Neutrophil (primary cell): ENCODE measurements at regions not wholly inside any gene's neighbourhood (a gene's known extent, or its start where the extent isn't known, plus 50 kb on each side); places are given as distances from the start of the nearest gene placed in this dataset.

ENCODE experiments used
- H3K27ac ChIP-seq: fragments of 200-600 bp; sonication (generic); 2 replicates; pipeline ENCODE4 v1.5.1; 2016; ENCODE audit warnings: mild to moderate bottlenecking, moderate library complexity
- H3K27me3 ChIP-seq: fragments of 200-600 bp; sonication (generic); 2 replicates; pipeline ENCODE4 v1.6.0; 2016; ENCODE audit warnings: mild to moderate bottlenecking
- H3K36me3 ChIP-seq: fragments of 200-600 bp; sonication (generic); 2 replicates; pipeline ENCODE4 v1.5.1; 2017
- H3K4me1 ChIP-seq, 2 experiments: fragments of 200-600 bp in 1 of 2; sonication (generic) in 1 of 2; 1 replicate in 1 of 2; 2 replicates in 1 of 2; pipeline versions ENCODE4 v1.5.1 to v1.6.1; 2013 to 2016; ENCODE audit warnings: low read depth in 1 of 2, low read length in 1 of 2, mild to moderate bottlenecking in 1 of 2, moderate library complexity in 1 of 2; ENCODE audit not compliant: control insufficient read depth in 1 of 2, insufficient read depth in 1 of 2
- H3K4me3 ChIP-seq, 2 experiments: fragments of 200-600 bp in 1 of 2; sonication (generic) in 1 of 2; 1 replicate in 1 of 2; 2 replicates in 1 of 2; pipeline ENCODE4 v1.5.1; 2013 to 2016; ENCODE audit warnings: low read depth in 1 of 2, low read length in 1 of 2, mild to moderate bottlenecking in 1 of 2, moderate library complexity in 1 of 2
- H3K9me3 ChIP-seq: fragments of 200-600 bp; sonication (generic); 2 replicates; pipeline ENCODE4 v1.5.1; 2016
- CTCF ChIP-seq: fragments of 200-600 bp; sonication (generic); IDR thresholded peaks from 2 replicates; pipeline ENCODE4 v1.5.1; 2016; ENCODE audit warnings: antibody characterized with exemption

- Histone ChIP-seq H3K27me3 (no peaks in the 10 kb centered on the region), H3K27ac (no peak overlapping the region), H3K9me3 (no peaks in the 10 kb centered on the region), H3K36me3 (no peaks in the 10 kb centered on the region), H3K4me1 (no peaks in the 10 kb centered on the region), H3K4me3 (no peak overlapping the region)
- no peak for TF ChIP-seq CTCF
These were observed 119.1 kb upstream of the GATB start for GRCh38 chr4:151879705-151880445.

- Histone ChIP-seq H3K9me3 (no peaks in the 10 kb centered on the region), H3K4me3 (no peak overlapping the region), H3K27ac (no peak overlapping the region), H3K4me1 (no peaks in the 10 kb centered on the region), H3K27me3 (no peaks in the 10 kb centered on the region), H3K36me3 (no peaks in the 10 kb centered on the region)
- no peak for TF ChIP-seq CTCF
These were observed 115.7 kb upstream of the GATB start for GRCh38 chr4:151876381-151876988.

- TF ChIP-seq CTCF, result no peak
- no peaks in the 10 kb centered on the region for H3K27me3 ChIP-seq
- no peaks in the 10 kb centered on the region for H3K36me3 ChIP-seq
- H3K4me1 ChIP-seq, result no peaks in the 10 kb centered on the region
- no peaks in the 10 kb centered on the region for H3K9me3 ChIP-seq
- H3K4me3 ChIP-seq, result no peak overlapping the region
- H3K27ac ChIP-seq, result no peak overlapping the region
These were observed 113.5 kb upstream of the GATB start for GRCh38 chr4:151874328-151874727.

- no peak overlapping the region for H3K4me3 ChIP-seq
- H3K9me3 ChIP-seq, result no peaks in the 10 kb centered on the region
- no peaks in the 10 kb centered on the region for H3K36me3 ChIP-seq
- H3K4me1 ChIP-seq, result peaks cover 30 to 34% of the 10 kb centered on the region in 2 experiments
- TF ChIP-seq CTCF, result no peak
- peak overlapping the region; percentile 68 for H3K27ac ChIP-seq
- no peaks in the 10 kb centered on the region for H3K27me3 ChIP-seq
These were observed 105.7 kb upstream of the GATB start for GRCh38 chr4:151866592-151866918.

GRCh38 chr4:151865744-151866591 lies 105.2 kb upstream of the GATB start:
- H3K27ac ChIP-seq, result peak overlapping the region; percentile 68
- H3K4me1 ChIP-seq, result peaks cover 30 to 34% of the 10 kb centered on the region in 2 experiments
- no peaks in the 10 kb centered on the region for H3K36me3 ChIP-seq
- H3K27me3 ChIP-seq, result no peaks in the 10 kb centered on the region
- TF ChIP-seq CTCF, result no peak
- H3K9me3 ChIP-seq, result no peaks in the 10 kb centered on the region
- H3K4me3 ChIP-seq, result no peak overlapping the region
